ENCODE measurements at regions not wholly inside any gene's neighbourhood (a gene's known extent, or its start where the extent isn't known, plus 50 kb on each side); places are given as distances from the start of the nearest gene placed in this dataset.

DNA sequence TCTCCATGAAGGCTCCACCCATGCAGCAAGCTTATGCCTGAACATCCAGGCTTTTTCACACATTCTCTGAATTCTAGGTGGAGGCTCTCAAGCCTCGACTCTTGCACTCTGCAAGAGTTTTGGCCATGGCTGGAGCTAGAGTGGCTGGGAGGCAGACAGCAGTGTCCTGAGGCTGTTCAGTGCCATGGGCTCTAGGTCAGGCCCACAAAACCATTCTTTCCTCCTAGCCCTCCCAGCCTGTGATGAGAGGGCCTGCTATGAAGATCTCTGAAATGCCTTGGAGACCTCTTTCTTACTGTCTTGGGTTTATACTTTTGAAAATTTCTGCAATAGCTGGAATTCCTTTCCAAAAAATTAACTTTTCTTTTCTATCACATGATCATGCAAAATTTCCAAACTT lies 210.7 kb downstream of the RND3 start:
- Histone ChIP-seq H2AFZ (ENCODE audit: low read length) (no peak overlapping the region), H3K18ac (ENCODE audit: insufficient read length, low read depth, low read length) (no peak overlapping the region), H3K27me3 (ENCODE audit: insufficient read depth, low read length) (no peaks in the 10 kb centered on the region), H2BK15ac (ENCODE audit: low read depth, low read length) (no peak overlapping the region), H3K4me2 (ENCODE audit: insufficient read depth, insufficient read length, low read length) (no peak overlapping the region), H2BK20ac (ENCODE audit: low read depth, low read length, poor library complexity, severe bottlenecking) (no peak overlapping the region), H3K23ac (ENCODE audit: insufficient read length, low read depth, low read length) (no peak overlapping the region), H4K20me1 (ENCODE audit: control insufficient read depth, insufficient read depth, insufficient read length) (no peaks in the 10 kb centered on the region), H4K8ac (replicated peaks; ENCODE audit: insufficient read length, low read depth, low read length) (no peak overlapping the region), H4K91ac (ENCODE audit: insufficient read length, low read depth, low read length) (no peak overlapping the region), H3K14ac (ENCODE audit: insufficient read depth, low read length) (no peak overlapping the region), H3K56ac (ENCODE audit: insufficient read length, low read depth, low read length) (no peak overlapping the region), H3K79me1 (ENCODE audit: insufficient read depth, low read depth, low read length, poor library complexity, severe bottlenecking) (no peaks in the 10 kb centered on the region), H3K79me2 (ENCODE audit: insufficient read depth, low read length) (no peaks in the 10 kb centered on the region), H3K4ac (ENCODE audit: low read depth, low read length) (no peak overlapping the region), H2BK5ac (ENCODE audit: insufficient read length, low read length) (no peak overlapping the region), H2BK120ac (ENCODE audit: low read depth, low read length, poor library complexity, severe bottlenecking) (no peak overlapping the region), H3K27ac (ENCODE audit: insufficient read length, low read depth, low read length) (no peak overlapping the region), H3K23me2 (ENCODE audit: insufficient read length, low read depth, low read length, poor library complexity, severe bottlenecking) (no peaks in the 10 kb centered on the region), H3K9me3 (ENCODE audit: control insufficient read depth, low read depth, low read length) (peaks cover 21% of the 10 kb centered on the region), H2BK12ac (ENCODE audit: insufficient read length, low read depth, low read length) (no peak overlapping the region), H2AK5ac (ENCODE audit: insufficient read length, low read length) (no peak overlapping the region), H4K5ac (ENCODE audit: insufficient read length, low read depth, low read length) (no peak overlapping the region), H3T11ph (ENCODE audit: low read length) (no peak overlapping the region), H3K9ac (ENCODE audit: extremely low read depth, insufficient read length, low read length) (no peak overlapping the region), H3K4me1 (ENCODE audit: insufficient read depth, low read length) (no peaks in the 10 kb centered on the region)
- WGBS (ENCODE audit: extremely low coverage, insufficient read length, low lambda C conversion rate) = no CpG with 5 or more reads among the region's 1 CpG
- Mint-ChIP-seq H3K4me3 (no peak overlapping the region), H3K9me3 (peaks cover 37 to 42% of the 10 kb centered on the region in 2 experiments), H3K27ac (no peak overlapping the region), H3K36me3 (ENCODE audit: insufficient read depth in 1 of 3, low read depth in 3 of 3) (peaks cover 24 to 43% (median 37%) of the 10 kb centered on the region in 3 experiments), H3K4me1 (peaks cover 0 to 7% of the 10 kb centered on the region in 2 experiments; a peak in 1 of 4 replicates), H3K27me3 (ENCODE audit: low read depth) (no peaks in the 10 kb centered on the region)
- DNase-seq = no peak
- TF ChIP-seq, protein P1, sequence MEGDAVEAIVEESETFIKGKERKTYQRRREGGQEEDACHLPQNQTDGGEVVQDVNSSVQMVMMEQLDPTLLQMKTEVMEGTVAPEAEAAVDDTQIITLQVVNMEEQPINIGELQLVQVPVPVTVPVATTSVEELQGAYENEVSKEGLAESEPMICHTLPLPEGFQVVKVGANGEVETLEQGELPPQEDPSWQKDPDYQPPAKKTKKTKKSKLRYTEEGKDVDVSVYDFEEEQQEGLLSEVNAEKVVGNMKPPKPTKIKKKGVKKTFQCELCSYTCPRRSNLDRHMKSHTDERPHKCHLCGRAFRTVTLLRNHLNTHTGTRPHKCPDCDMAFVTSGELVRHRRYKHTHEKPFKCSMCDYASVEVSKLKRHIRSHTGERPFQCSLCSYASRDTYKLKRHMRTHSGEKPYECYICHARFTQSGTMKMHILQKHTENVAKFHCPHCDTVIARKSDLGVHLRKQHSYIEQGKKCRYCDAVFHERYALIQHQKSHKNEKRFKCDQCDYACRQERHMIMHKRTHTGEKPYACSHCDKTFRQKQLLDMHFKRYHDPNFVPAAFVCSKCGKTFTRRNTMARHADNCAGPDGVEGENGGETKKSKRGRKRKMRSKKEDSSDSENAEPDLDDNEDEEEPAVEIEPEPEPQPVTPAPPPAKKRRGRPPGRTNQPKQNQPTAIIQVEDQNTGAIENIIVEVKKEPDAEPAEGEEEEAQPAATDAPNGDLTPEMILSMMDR (conservative IDR thresholded peaks at IDR 0.05) = no peak
